Neutrophil (primary cell): ENCODE measurements at regions not wholly inside any gene's neighbourhood (a gene's known extent, or its start where the extent isn't known, plus 50 kb on each side); places are given as distances from the start of the nearest gene placed in this dataset.

Experiments used
- H3K27ac ChIP-seq: fragments of 200-600 bp; sonication (generic); 2 replicates; pipeline ENCODE4 v1.5.1; 2016; ENCODE audit warnings: mild to moderate bottlenecking, moderate library complexity
- H3K27me3 ChIP-seq: fragments of 200-600 bp; sonication (generic); 2 replicates; pipeline ENCODE4 v1.6.0; 2016; ENCODE audit warnings: mild to moderate bottlenecking
- H3K36me3 ChIP-seq: fragments of 200-600 bp; sonication (generic); 2 replicates; pipeline ENCODE4 v1.5.1; 2017
- H3K4me1 ChIP-seq, 2 experiments: fragments of 200-600 bp in 1 of 2; sonication (generic) in 1 of 2; 1 replicate in 1 of 2; 2 replicates in 1 of 2; pipeline versions ENCODE4 v1.5.1 to v1.6.1; 2013 to 2016; ENCODE audit warnings: low read depth in 1 of 2, low read length in 1 of 2, mild to moderate bottlenecking in 1 of 2, moderate library complexity in 1 of 2; ENCODE audit not compliant: control insufficient read depth in 1 of 2, insufficient read depth in 1 of 2
- H3K4me3 ChIP-seq, 2 experiments: fragments of 200-600 bp in 1 of 2; sonication (generic) in 1 of 2; 1 replicate in 1 of 2; 2 replicates in 1 of 2; pipeline ENCODE4 v1.5.1; 2013 to 2016; ENCODE audit warnings: low read depth in 1 of 2, low read length in 1 of 2, mild to moderate bottlenecking in 1 of 2, moderate library complexity in 1 of 2
- H3K9me3 ChIP-seq: fragments of 200-600 bp; sonication (generic); 2 replicates; pipeline ENCODE4 v1.5.1; 2016
- TF ChIP-seq, protein P1 (sequence below): fragments of 200-600 bp; sonication (generic); IDR thresholded peaks from 2 replicates; pipeline ENCODE4 v1.5.1; 2016; ENCODE audit warnings: antibody characterized with exemption

DNA sequence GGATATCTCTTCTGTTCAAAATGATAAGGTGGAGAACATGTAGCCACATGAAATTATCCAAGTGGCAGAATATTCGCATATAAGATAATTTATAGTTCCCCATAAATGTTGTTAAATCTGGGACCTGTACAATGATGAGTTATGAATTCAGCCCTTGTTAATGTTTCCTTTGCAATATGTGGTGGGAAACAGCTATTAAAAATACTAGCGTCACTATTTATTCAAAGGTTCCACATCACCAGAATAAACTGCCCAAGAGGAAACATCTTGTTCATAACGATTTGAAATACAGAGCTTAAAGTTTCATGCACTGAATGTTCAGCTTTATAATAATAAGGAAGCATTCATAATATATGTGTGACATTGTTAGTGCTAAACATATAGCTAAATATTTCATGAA lies 223.9 kb upstream of the TCF4 start:
- H3K9me3 ChIP-seq, result no peaks in the 10 kb centered on the region

DNA sequence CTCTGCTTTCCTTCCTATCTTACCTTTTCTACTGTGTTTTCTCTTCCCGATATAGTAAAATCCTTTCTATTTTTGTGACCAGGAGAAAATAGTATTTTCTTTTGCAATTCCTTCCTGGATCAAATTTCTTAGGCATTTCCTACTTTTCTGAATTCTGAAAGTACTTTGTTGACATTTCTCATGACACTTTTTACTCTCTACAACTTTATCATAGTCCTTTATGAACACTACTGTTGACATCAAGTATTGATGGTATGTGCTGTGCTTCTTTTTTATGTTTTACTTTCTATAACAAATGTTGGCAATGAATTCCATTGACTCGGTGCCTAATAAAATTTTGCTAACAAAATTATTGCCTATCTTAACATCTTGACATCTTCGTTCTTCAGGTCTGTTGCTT lies 217.7 kb upstream of the TCF4 start:
- Histone ChIP-seq H3K9me3 (no peaks in the 10 kb centered on the region), H3K27ac (no peak overlapping the region), H3K4me1 (no peaks in the 10 kb centered on the region), H3K4me3 (no peak overlapping the region), H3K36me3 (no peaks in the 10 kb centered on the region), H3K27me3 (no peaks in the 10 kb centered on the region)
- TF ChIP-seq, protein P1, sequence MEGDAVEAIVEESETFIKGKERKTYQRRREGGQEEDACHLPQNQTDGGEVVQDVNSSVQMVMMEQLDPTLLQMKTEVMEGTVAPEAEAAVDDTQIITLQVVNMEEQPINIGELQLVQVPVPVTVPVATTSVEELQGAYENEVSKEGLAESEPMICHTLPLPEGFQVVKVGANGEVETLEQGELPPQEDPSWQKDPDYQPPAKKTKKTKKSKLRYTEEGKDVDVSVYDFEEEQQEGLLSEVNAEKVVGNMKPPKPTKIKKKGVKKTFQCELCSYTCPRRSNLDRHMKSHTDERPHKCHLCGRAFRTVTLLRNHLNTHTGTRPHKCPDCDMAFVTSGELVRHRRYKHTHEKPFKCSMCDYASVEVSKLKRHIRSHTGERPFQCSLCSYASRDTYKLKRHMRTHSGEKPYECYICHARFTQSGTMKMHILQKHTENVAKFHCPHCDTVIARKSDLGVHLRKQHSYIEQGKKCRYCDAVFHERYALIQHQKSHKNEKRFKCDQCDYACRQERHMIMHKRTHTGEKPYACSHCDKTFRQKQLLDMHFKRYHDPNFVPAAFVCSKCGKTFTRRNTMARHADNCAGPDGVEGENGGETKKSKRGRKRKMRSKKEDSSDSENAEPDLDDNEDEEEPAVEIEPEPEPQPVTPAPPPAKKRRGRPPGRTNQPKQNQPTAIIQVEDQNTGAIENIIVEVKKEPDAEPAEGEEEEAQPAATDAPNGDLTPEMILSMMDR, result no peak

More for the DNA sequence above, 223.9 kb upstream of the TCF4 start:
- no peak overlapping the region for H3K4me3 ChIP-seq
- H3K27ac ChIP-seq, result no peak overlapping the region
- TF ChIP-seq, protein P1, result no peak
- no peaks in the 10 kb centered on the region for H3K36me3 ChIP-seq
- no peaks in the 10 kb centered on the region for H3K4me1 ChIP-seq
- H3K27me3 ChIP-seq, result no peaks in the 10 kb centered on the region

DNA sequence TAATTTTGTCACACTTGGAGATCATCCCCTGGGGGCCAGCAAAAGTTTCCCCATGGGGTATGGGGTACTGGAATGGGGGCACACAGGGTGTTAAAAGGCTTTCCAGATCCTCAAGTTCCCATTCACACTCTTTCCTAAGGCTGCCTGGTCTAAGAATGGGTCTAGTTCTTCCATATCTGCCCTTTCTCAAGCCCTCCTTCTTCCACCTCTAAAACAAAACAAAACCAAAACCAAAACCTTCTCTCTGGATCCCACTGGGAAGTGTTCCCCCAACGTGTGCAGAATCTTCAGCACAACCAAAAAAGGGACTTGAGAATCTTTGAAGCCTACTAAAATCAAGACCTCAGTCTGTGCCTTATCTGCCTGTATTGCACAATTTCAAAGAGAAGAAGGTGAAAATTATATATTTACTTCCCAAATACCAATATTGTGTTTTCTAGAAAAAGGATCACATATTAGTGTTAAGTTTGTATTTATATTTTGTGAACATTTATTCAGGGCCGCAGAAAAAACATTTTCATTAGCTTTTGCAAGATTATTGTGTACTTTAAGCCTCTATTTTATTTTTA lies 207.2 kb upstream of the TCF4 start:
- Histone ChIP-seq H3K4me1 (no peaks in the 10 kb centered on the region), H3K4me3 (no peak overlapping the region), H3K27me3 (no peaks in the 10 kb centered on the region), H3K27ac (no peak overlapping the region), H3K36me3 (no peaks in the 10 kb centered on the region), H3K9me3 (no peaks in the 10 kb centered on the region)
- TF ChIP-seq, protein P1, result no peak

DNA sequence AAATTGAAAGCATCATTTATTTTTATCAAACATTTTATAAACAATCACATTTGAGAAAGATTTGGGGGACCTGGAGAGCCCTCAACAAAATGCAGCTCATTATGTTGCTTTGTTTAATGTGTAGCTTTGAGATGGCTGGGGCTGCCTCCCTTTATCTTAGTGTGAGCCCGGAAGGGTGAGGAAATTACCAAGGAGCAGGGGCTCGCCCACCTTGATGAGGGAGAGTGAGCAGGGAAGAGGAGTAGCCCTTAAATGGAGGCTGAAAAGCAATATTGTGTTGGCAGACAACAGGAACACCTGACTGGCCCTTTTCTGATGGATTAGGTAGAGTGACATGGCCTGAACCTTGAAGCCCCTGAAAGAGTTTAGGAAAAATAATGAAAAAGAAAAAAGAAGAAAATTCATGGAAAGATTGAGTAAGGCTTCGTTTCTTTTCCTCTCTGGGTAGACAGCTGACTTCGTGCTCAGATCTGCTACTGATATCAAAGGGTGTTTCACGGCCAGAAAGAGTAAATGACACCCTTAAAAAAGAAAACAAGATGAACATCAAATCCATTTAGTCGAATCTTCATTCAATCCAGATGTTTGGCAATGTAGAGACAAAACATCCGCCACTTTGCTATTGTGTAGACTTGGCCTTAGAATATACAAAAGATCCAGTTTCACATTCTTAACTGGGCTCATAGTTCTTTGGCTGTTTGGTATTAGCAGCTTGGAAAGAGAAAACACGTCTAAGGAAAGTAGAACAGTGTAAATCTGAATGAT lies 206.5 kb upstream of the TCF4 start:
- Histone ChIP-seq H3K9me3 (no peaks in the 10 kb centered on the region), H3K4me3 (no peak overlapping the region), H3K4me1 (no peaks in the 10 kb centered on the region), H3K27me3 (no peaks in the 10 kb centered on the region), H3K36me3 (no peaks in the 10 kb centered on the region), H3K27ac (no peak overlapping the region)
- TF ChIP-seq, protein P1, result no peak

GRCh38 chr18:55790296-55790695 lies 202.3 kb upstream of the TCF4 start:
- H3K27ac ChIP-seq, result no peak overlapping the region

More at GRCh38 chr18:55790296-55790695, 202.3 kb upstream of the TCF4 start:
- no peaks in the 10 kb centered on the region for H3K36me3 ChIP-seq
- TF ChIP-seq, protein P1, result no peak
- no peak overlapping the region for H3K4me3 ChIP-seq
- no peaks in the 10 kb centered on the region for H3K4me1 ChIP-seq
- no peaks in the 10 kb centered on the region for H3K9me3 ChIP-seq
- H3K27me3 ChIP-seq, result no peaks in the 10 kb centered on the region
